ENCODE measurements at regions not wholly inside any gene's neighbourhood (a gene's known extent, or its start where the extent isn't known, plus 50 kb on each side); places are given as distances from the start of the nearest gene placed in this dataset.
"Not testable (repeated sequence)": the region's sequence is repeated elsewhere in the genome, so short reads cannot be mapped to it uniquely, and the experiment has no call there.

DNA sequence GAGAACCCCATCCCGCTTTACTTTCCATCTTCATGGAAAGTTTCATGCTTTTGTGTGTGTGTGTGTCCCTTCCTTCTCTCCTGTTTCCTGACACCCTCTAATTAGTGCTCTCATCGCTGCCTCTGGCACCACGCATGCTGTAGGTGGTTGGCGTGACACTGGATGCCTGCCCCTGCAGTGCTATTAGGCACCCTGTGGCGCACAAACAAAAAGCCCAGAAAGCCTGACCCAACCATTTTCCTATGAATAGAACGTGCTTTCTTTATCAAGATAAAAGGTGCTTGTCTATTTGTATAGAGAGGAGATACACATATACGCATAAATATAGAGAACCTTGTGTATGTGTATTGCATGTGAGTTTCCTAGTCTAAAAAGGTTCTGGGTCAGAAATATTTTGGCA lies 120.8 kb upstream of the CDCA7L start:
- no peak for DNase-seq

DNA sequence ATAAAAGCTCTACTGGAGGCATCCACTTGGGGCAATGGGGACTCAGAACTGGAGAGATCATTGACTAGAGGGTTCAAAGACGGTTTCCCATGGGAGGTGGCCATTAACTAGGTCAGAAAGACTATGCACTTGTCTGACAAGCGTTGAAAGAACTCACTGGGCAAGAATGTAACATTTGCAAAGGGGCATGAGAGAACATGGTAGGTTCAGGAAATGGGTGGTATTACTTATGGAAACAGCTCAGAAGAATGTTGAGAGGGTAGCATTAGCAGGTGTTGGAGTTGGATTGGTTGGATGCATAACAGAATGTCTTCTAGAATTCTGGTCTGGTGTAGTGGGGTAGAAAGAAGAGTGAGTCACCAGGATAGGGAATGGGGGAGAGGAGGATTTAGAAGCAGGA lies 119.1 kb upstream of the CDCA7L start:
- DNase-seq, result no peak

DNA sequence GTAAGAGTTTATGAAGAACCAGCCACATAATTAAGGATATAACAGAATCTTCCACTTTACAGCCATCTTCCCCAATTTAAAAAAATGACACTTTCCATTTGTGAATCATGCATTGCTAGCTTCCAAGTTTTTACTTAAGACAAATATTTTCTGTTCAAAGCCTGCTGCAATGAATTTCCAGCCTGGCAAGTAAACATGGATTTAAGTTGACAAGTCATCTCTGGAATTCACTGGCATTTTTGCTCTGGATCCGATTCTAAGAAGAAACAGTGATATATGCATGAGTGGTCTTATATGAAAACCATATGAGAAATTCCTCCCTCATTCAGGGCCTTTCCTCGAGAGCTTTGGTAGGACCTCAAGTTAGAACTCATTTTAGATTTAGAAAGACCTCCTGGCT lies 116.1 kb upstream of the CDCA7L start:
- DNase-seq, result no peak

- DNase-seq, result no peak
Observed at GRCh38 chr7:22060863-22061262, 115.2 kb upstream of the CDCA7L start.

GRCh38 chr7:22060197-22060596 lies 114.5 kb upstream of the CDCA7L start:
- DNase-seq, result no peak

DNA sequence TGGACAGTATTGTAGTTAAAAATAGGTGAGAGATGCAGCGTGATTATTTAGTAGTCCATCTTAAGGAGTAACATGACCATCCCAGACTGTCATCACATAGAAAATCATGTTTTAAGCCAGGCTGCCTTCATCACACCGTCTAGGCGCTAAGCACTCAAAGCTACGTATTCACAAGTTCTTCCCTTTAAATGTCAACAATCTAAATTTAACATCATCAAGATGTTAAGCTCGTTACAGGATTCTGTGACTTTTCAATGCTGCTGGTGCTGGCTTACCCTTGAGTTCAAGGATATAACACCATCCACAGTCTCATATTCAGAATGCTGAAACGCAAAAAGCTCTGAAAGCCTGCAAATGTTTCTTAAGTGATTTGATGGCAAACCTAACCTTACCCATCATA lies 109.5 kb upstream of the CDCA7L start:
- no peak for DNase-seq

DNA sequence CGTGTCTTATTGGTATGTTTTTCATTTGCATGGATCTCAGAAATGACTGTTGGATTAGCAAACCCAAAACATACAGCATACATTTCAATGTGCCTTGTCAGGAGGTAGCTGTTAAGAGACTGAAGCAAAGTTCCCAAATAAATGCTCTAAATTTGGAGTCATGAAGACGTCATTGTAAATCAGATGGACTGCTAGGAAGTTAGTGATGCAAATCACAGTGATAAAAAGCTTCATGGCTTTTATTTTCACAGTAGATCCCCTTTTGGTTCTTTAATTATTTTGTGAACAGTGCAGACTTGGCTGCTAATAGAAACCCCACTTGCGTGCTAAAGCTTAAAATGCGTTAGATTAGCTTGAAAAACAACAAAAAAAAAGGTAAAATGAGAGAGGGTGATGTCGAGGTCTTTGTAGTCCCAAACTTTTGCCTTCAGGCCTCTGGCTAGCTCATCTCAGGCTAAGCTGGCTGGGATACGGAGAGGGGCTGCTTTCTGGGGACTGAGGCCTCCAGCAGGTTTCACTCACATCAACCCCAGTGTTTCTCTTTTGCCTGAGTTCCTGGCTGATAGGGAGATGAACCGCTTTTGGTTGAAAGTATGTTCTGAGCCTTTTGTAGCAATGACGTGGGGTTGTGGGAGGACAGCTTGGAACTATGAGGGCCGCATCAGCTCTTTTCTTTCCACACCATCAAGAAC lies 107.1 kb upstream of the CDCA7L start:
- no peak for DNase-seq

GRCh38 chr7:22051886-22052673 lies 106.4 kb upstream of the CDCA7L start:
- no peak for DNase-seq

DNA sequence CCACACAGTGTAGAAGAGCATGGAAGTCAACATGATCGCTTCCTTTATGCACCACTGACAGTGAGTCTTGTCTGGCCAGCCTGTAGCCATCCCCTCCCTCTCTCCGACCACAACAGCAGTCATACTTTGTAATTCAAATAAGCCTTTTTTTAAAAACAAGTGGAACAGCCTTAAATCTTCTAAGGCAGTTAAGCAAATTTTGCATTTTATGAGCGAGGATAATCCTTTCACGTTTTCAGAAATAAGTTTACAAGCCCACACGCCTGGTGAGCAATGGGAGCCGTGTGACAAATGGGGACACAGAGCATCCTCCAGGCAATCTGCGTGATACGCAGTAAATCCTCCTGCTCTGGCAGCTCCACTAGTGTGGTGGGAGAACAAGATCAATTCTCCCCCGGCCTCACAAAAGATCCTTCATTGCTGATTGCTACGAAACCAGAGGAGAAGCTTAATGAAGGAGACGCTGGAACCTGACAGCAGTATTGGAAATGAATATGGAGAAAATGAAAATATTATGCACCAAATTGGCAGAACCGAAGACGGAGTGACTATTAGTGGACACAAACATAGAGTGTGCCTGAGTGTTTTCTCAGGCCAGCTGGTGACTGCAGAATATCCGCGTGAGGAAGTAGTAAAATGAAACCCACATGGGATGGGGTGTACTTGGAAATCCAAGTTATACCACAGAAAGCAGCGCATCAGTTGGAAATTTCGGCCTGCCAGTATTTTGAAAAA lies 104.2 kb upstream of the CDCA7L start:
- no peak for DNase-seq

DNA sequence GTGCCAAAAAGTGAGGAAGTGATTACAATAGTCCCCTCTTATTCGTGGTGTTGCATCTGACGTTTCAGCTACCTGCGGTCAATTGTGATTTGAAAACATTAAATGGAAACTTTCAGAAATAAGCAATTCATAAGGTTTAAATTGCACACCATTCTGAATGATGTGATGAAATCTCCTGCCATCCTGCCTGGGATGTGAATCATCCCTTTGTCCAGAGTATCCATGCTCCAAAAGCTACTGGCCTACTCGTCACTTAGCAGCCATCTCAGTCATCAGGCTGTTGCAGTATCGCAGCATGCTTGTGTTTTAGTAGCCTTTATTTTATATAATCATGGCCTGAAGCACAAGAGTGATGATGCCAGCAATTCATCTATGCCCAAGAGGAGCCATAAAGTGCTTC lies 97.7 kb upstream of the CDCA7L start:
- no peak for DNase-seq

- DNase-seq, result no peak
Observed at GRCh38 chr7:22040923-22041595, 95.4 kb upstream of the CDCA7L start.

DNA sequence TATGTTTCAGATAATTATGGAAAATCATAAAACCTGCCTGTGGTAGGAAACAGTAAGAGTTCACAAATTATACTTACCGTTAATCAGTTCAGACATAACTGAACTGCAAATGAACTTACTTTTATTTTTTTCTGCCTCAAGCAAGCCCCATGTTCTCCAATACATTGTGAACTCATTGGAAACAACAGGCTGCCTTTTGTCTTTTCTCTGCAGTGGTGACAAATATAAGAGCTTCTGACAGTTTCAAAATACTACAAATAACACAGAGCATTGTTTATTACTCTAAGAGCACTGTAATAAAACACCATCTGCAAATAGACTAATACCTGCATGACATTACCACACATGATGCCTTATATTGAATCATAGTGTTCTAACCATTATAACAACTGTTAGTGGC lies 94.0 kb upstream of the CDCA7L start:
- no peak for DNase-seq

DNA sequence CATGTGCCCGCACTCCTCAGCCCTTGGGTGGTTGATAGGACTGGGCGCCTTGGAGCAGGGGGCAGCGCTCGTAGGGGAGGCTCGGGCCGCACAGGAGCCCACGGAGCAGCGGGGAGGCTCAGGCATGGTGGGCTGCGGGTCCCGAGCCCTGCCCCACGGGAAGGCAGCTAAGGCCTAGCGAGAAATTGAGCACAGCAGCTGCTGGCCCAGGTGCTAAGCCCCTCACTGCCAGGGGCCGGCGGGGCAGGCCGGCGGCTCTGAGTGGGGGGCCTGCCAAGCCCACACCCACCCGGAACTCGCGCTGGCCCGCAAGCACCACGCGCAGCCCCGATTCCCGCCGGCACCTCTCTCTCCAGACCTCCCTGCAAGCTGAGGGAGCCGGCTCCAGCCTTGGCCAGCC lies 86.7 kb upstream of the CDCA7L start:
- DNase-seq, result not testable (repeated sequence)

- not testable (repeated sequence) for DNase-seq
Observed at GRCh38 chr7:22028656-22029055, 83.0 kb upstream of the CDCA7L start.

DNA sequence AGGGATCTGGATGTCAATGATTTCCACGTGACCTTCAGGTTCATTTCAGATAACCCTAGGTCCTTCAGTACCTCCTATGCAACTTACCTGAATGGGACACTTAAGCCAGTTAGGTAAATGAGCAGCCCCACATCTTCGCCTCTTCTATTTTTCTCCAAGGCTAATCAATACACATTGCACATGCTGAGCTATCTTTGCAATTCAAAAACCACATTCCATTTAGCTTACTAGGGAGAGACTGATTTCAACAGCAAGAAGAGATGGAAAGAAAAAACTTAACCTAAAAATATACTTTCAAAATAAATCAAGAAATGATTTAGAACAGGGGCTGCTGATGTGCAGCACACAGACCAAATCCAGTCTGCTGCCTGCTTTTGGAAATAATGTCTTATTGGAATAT lies 81.8 kb upstream of the CDCA7L start:
- DNase-seq, result no peak

- no peak for DNase-seq
Observed at GRCh38 chr7:22025983-22026382, 80.3 kb upstream of the CDCA7L start.

- no peak for DNase-seq
Observed at GRCh38 chr7:22025075-22025474, 79.4 kb upstream of the CDCA7L start.

DNA sequence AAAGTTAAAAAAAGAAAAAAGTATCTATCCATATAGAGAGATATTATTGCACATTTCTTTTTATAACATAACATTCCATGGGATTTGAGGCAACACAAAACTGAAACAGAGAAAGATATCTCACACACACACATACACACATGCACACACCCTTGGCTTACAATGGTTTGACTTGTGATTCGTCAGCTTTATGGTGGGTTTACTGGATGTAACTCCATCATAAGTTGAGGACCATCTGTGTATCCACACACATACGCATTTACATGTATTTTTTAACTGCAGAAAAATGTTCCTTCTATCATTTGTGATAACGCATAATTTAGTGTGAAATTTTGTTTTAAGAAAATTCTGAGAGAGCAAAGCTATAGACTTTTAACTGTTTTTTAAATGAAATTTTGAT lies 74.2 kb upstream of the CDCA7L start:
- DNase-seq, result no peak

DNA sequence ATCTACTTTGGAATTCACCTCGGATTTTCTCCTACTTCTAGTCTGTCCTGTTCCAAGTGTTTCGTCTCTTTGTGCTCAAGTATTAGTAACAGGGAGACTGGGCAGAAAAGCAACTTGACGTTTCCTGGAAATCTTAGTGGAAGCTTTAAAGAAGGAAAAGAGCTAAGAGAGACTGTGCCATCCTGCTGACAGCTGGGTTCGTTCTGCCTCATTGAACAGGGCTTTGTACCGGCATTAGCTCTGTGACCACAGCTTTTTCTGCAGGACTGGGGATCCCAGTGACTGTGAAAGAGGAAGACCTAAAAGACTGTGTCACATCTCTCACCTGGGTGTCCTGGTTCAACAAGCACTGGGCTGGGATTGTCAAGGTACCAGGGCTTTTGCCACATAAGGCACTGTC lies 70.8 kb upstream of the CDCA7L start:
- no peak for DNase-seq

DNA sequence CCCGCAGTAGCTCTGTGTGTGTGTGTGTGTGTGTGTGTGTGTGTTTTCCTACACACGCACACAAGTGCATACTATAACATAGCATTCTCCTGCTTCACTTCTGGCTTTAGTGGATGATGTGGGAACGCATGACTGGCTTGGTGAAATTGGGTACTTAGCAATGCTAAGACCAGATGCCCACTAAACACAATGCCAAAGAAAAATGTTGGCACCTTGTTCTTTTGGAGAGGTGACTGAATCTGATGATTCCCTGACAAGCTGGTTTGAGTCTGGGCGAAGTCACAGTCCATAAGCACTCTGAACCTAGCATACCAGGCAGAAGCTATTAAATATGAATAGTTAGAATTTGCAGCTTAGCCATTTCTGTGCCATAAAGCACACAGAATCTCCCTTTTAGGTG lies 68.0 kb upstream of the CDCA7L start:
- no peak for DNase-seq

- DNase-seq, result no peak
Observed at GRCh38 chr7:22008683-22009082, 63.0 kb upstream of the CDCA7L start.

DNA sequence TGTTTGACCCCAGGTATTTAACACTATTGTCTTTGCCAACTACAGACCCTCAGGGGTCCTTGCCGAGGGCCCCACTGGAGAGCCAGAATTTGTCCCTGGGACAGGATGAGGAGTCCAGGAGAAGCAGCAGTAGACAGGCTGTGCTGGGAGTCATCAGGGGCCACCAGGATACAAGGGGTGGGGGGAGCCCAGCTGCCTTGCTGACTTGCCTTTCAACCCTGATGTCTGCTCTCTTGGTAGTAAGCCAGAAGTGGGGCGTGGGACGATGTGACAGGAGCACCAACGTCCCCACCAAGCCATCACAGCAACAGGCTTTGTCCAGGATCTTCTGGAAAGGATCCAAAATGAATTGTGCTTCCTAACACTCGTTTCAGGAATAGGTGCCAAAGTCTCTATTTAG lies 62.4 kb upstream of the CDCA7L start:
- no peak for DNase-seq

- DNase-seq, result no peak
Observed at GRCh38 chr7:22005151-22005550, 59.5 kb upstream of the CDCA7L start.

DNA sequence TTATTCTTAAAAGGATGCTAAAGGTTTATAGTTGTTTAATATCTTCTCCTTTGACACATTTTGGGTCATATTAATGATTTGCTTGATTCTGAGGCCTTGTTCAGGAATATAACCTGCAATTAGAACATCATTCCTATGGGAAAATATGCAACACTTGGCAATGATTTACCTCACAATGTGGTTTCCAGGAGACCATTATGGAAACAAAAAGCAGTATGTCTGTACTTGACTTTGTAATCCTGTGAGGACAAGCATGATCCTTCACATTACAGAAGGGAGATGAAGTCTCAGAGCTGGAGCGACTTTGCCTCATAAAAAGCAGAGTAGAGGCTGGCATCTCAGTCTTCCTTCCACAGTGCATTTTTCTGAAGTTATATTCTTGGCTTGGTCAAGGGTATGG lies 57.0 kb upstream of the CDCA7L start:
- DNase-seq, result no peak
